Activated CD8-positive, alpha-beta memory T cell treated with anti-CD3 and anti-CD28 coated beads for 48 hours (primary cell): ENCODE measurements at regions not wholly inside any gene's neighbourhood (a gene's known extent, or its start where the extent isn't known, plus 50 kb on each side); places are given as distances from the start of the nearest gene placed in this dataset.
A peak's percentile ranks its signal among the peaks of the same experiment; 100 is the strongest.
"Not testable (repeated sequence)": the region's sequence is repeated elsewhere in the genome, so short reads cannot be mapped to it uniquely, and the experiment has no call there.

Experiments
- DNase-seq, 3 experiments: peaks; one replicate each; pipeline ENCODE4 v3.0.0-alpha.2; 2020; ENCODE audit warnings: low read depth in 2 of 3, low spot score in 2 of 3

- no peak for DNase-seq
Observed at GRCh38 chr9:117649126-117649525, 55.1 kb upstream of the TLR4 start.

GRCh38 chr9:117644932-117645636 is 59.1 kb upstream of the TLR4 start:
- DNase-seq = no peak

GRCh38 chr9:117644133-117644931 is 59.9 kb upstream of the TLR4 start:
- DNase-seq = peak; percentile 2 to 37 (median 18)

GRCh38 chr9:117643288-117643654 is 60.9 kb upstream of the TLR4 start:
- no peak for DNase-seq

GRCh38 chr9:117642571-117643287 is 61.5 kb upstream of the TLR4 start:
- DNase-seq = not testable (repeated sequence)

GRCh38 chr9:117636681-117637080 is 67.5 kb upstream of the TLR4 start:
- no peak for DNase-seq

GRCh38 chr9:117625154-117625553 is 79.0 kb upstream of the TLR4 start:
- no peak for DNase-seq

GRCh38 chr9:117624106-117624505 is 80.1 kb upstream of the TLR4 start:
- DNase-seq = no peak

- DNase-seq = no peak
Observed at GRCh38 chr9:117622347-117622746, 81.9 kb upstream of the TLR4 start.

GRCh38 chr9:117616431-117616831 is 87.8 kb upstream of the TLR4 start:
- DNase-seq = no peak

GRCh38 chr9:117612317-117612716 is 91.9 kb upstream of the TLR4 start:
- no peak for DNase-seq

GRCh38 chr9:117597977-117598376 is 106.2 kb upstream of the TLR4 start:
- no peak for DNase-seq

- no peak for DNase-seq
Observed at GRCh38 chr9:117596678-117597077, 107.5 kb upstream of the TLR4 start.

GRCh38 chr9:117595650-117596049 is 108.6 kb upstream of the TLR4 start:
- no peak for DNase-seq

- no peak for DNase-seq
Observed at GRCh38 chr9:117587263-117587662, 116.9 kb upstream of the TLR4 start.

- DNase-seq = no peak
Observed at GRCh38 chr9:117574099-117574498, 130.1 kb upstream of the TLR4 start.

GRCh38 chr9:117564839-117565238 is 139.4 kb upstream of the TLR4 start:
- DNase-seq = no peak

GRCh38 chr9:117561761-117562160 is 142.4 kb upstream of the TLR4 start:
- DNase-seq = no peak

- DNase-seq = peak in 1 of 3 experiments; percentile 1
Observed at GRCh38 chr9:117555964-117556629, 141.2 kb upstream of the ASTN2 start.

- no peak for DNase-seq
Observed at GRCh38 chr9:117552811-117553210, 138.0 kb upstream of the ASTN2 start.

GRCh38 chr9:117551171-117551570 is 136.3 kb upstream of the ASTN2 start:
- DNase-seq = no peak
